ENCODE measurements at regions not wholly inside any gene's neighbourhood (a gene's known extent, or its start where the extent isn't known, plus 50 kb on each side); places are given as distances from the start of the nearest gene placed in this dataset.

DNA sequence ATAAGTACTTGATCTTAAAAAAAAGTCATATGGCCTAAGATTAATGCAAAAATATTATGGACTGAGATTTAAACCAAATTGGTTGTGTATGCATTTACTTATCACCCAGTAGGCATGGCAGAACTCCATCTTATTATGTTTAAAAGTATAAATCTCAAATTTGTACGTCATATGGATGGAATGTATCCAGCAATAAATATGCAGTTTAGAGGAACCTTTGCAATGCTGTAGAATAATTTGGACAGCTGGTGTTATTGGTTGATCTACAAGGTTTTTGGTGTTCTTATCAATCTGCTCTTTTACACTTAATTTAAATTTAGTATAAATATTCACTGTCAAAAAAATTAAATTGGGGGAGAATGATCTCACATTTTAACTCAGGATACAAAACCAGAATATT, 640.2 kb downstream of the SATB2 start:
- no peak for DNase-seq (ENCODE audit: low read depth in 2 of 2, low spot score in 1 of 2)

DNA sequence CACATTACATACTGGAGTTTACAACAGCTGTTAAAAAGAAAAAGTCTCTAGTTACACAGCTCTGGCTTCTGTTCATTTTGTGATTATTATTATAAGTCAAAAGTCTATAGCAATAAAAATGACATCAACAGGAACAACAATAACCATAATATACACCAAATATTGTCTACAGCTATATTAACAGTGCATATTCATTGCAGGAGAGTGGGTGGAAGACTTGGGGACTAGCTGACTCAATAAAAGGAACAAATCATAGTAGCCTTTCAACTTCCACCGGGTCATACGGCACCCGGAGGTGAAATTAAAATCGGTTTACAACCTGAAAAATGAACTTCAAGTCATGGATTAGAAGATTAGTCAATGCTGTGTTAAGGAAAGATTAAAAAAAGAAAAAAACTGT, 642.1 kb downstream of the SATB2 start:
- DNase-seq (ENCODE audit: low read depth in 2 of 2, low spot score in 1 of 2): no peak

DNA sequence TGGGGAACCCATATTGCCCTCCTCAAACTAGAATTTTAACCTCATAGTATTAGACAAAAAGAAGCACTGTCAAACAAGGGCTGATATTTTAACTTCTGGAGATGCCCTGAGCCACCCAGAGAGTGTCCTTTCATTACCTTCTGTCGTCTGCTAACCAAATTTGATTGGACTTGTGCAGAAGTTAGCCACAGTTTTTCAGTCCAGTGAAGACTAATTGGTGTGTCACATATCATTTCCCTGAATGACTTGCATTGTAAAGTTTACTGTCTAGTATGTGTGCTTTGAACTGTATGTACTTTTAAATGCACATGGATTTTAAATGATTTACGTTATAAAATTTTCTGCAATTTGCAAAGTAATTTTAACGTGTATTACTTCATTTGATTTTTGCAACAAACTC, 646.5 kb downstream of the SATB2 start:
- no peak for DNase-seq (ENCODE audit: low read depth in 2 of 2, low spot score in 1 of 2)

DNA sequence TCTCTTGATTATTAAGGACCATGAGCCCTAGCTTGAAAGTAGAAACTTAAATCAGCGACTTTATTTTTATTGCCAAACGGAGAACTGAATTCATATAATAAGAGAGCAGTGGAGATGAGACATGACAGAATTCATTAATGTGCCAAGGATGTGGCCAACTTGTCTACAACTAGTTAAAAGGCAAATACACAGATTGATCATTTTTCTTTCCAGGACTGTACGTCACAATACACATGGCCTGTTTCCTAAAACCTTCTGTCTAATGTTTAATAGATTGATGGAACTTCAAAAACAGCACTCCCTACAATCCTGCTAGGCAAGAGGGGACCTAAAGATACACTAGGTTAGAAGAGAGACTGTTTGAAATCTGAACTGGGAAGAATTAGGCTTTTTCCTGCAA, 647.8 kb downstream of the SATB2 start:
- DNase-seq (ENCODE audit: low read depth in 2 of 2, low spot score in 1 of 2): no peak

DNA sequence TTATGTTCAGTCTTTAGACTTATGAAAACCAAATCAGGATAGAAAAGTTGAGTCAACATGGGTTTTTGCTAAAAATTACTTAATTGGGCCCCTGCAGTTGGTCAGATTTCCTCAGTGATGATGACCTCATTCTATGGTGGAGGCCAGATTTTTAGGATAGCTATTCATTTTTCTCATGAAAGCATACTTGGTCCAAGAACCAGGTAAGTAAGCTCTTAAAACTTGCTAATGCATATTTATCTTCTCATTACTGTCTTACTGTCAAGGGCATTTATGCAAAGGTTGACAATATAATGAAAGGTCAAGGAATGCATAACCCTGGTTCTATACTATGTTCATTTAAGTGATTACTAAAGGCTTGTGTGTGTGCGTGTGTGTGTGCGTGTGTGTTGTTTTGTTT, 650.6 kb downstream of the SATB2 start:
- no peak for DNase-seq (ENCODE audit: low read depth in 2 of 2, low spot score in 1 of 2)

DNA sequence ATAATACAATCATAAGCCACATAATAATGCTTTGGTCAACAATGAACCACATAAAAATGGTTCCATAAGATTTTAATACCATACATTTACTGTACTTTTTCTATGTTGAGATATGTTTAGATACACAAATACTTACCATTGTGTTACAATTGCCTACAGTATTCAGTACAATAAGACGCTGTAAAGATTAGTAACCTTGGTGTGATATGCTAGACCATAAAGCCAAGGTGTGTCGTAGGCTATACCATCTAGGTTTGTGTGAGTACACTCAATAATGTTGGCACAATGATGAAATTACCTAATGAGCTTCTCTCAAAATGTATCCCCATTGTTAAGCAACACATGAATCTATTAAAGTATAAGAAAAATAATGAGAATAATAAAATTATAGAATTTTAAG, 662.3 kb downstream of the SATB2 start:
- no peak for DNase-seq (ENCODE audit: low read depth in 2 of 2, low spot score in 1 of 2)

DNA sequence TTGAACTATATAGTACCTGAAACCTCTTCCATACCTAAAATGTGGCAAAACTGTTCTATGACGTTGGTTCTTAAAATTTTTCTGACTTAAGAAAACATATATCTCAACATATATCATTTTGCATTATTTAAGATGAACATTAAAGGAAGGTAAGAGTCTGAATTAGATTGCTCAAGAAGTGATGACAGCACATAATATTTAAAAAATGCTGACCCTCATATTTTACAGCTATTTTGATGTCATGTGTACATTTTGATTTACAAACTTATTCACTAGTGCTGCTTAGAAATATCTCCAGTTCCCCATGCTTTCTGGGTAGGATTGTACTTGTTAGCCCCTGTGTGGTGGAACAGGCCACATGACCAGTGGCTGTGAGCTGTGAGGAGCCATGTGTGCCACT, 666.1 kb downstream of the SATB2 start:
- no peak for DNase-seq (ENCODE audit: low read depth in 2 of 2, low spot score in 1 of 2)

DNA sequence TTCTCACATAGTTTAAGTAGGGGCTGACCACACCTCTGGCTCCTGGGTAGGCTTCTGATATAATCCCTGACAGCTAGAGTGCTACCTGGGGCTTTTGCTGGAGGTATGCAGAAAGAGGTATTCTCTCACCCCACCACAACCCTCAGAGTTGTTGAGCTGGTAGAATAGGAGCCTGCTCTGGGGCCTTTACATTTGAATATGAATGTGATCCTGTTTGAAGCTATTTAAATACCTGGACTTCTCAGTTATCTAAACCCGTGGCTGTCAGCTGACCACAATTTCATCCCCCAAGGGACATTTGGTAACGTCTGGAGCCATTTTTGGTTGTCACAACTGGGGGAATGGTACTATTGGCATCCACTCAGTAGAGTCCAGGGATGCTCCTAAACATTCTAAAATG, 669.1 kb downstream of the SATB2 start:
- no peak for DNase-seq (ENCODE audit: low read depth in 2 of 2, low spot score in 1 of 2)

DNA sequence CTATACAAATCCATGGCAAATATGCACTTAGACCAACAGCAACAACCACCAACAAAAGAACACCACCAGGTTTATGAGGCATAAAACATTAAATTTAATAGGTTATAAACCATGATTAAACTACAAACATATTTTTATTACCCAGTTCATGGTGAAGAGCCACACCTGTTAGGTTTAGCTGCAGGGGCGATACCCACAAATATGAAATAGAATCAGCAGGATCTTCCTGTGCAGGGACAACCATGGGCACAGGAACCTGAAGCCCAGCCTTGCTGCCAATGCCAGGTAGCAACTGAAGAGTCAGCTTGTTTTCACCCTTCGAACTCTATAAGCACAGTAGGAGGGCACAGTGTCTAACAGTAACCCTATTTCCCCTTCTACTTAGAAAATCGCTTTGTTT, 675.0 kb downstream of the SATB2 start:
- no peak for DNase-seq (ENCODE audit: low read depth in 2 of 2, low spot score in 1 of 2)

DNA sequence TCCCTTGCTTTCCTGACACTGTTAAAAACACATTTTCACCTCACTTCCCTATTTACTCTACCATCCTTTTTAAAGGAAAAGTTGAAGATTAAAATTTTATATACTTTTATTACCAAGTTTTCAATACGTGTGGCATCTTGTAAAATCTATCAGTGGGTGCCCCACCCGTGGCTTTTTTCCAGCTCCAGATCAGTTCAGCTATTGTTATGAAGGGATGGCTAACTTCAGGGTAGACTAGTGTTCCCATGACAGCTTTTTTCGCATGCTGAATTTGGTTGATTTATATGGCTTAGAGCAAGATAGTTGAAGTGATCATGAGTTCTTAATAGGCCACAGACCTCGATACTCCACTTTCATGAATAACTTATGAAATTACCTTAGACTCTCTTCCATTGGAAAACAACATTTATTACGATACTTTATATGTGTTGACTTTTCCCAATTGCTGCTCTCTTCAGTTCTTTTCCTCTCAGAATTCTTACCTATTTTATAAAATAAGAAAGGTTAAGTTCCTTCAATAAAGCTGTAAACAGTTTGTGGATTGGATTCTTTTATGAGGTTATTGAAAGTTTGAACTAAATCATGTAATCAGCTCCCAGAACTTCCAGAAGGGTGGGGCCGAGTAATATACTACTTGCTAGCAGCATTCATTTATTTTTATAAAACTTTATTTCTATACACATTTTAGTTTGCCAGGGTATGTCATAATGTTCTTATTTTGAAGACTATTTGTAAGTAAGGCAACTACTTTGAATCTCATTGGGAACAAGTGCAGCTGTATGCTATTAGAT, 680.9 kb downstream of the SATB2 start:
- no peak for DNase-seq (ENCODE audit: low read depth in 2 of 2, low spot score in 1 of 2)

DNA sequence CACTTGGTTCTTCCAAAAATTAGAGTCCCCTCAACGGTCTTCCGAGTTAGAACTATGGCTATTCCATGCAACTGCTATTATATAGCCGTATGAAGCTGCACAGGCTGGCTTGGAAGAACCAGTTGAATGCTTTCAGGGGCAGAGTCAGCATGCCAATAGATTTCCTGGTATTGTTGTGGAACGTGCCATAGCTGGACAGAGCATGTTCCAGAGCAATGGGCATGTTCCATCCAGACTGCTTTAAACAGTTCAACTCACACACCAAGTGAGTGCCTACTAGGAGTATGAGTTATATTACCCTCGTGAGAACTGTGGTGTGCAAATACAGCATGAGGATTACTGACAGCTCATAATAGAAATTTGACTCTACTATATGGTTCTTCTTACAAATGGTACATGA, 682.0 kb downstream of the SATB2 start:
- DNase-seq (ENCODE audit: low read depth in 2 of 2, low spot score in 1 of 2): no peak

DNA sequence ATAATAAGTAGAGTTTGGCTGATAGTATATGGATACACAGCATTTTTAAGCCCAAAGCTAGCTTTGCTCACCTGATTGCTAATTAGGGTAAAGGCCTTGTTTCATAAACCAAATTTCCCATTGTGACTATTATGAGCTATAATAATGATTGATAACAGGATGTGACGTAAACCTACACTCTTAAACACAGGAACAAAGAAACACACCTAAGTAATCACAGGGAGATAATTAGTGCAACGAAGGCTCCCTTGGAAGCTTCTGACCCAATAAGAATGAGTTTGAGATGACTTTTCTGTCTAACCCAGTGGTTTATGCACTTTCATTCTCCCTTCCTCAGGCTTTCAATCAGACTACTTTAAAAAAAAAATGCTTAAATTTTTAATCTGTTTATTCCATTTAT, 683.2 kb downstream of the SATB2 start:
- no peak for DNase-seq (ENCODE audit: low read depth in 2 of 2, low spot score in 1 of 2)

DNA sequence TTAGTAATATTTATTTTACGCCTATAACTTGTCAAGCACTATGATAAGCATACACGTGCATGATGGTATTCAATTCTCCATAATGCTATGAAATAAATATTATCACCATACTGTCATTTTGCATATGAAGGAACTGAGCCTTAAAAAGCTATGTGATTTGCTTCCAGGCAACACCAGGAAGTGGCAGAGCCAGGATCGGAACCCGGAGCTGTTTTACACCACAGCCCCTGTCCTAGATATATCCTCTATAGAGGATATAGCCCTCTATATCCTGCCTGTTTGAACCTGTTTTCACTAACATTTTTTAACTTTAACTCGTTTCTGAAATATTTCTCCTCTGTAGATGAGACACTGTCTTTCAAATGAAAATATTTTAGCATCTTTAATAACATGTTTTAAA, 690.0 kb downstream of the SATB2 start:
- DNase-seq (ENCODE audit: low read depth in 2 of 2, low spot score in 1 of 2): no peak

DNA sequence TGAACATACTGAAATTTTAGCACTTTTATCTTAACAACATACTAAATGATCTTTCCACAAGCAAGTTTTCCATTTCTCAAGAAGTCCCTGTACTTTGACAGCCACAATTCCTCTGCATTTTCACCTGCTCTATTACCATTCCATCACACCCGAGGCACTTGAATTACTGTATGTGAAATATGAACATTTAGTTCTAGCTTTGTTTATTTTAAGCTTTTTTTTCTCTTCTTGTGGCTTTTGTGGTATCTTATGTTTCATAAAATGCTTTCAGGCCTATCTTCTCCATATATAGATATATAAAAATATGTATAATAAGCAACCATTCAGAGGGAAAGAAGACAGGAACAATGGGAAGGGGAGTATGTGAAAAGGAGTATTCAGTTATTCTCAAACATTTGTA, 693.9 kb downstream of the SATB2 start:
- no peak for DNase-seq (ENCODE audit: low read depth in 2 of 2, low spot score in 1 of 2)

DNA sequence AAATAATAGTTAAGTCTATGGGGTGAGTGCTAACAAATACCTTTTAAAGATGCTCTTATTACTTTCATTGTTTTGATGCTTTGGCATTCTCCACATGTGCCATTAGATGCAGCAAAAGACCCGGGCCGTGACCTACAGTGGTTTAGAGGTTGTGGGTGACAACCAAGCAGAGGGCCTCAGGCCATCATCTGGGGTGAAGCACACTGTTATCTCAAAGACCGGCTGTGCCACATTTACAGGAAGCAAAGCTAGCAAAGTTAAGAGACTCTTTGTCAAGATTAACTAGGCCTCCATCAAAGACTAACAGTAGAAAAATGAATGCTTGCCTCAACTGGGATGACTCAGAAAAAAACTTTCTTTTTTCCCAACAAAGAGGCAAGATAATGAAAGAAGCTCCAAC, 695.3 kb downstream of the SATB2 start:
- no peak for DNase-seq (ENCODE audit: low read depth in 2 of 2, low spot score in 1 of 2)

DNA sequence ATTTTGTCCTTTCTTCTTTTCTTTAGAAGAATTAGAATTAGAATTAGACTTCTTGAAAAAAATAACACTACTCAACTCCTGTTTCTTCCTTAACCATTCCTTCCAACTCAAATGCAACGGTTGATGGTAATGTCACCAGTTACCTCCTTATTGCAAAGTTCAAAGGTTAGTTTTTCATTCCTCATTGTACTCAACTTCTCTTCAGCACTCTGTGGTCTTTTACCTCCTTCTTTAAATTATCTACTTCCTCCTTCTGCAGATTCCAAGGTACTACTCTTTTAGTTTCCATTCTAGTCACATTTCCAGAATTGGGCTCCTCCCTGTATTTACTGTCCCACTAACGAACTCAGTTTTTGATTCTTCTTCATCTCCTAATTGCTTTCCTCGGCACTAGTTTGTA, 700.7 kb downstream of the SATB2 start:
- DNase-seq (ENCODE audit: low read depth in 2 of 2, low spot score in 1 of 2): no peak

DNA sequence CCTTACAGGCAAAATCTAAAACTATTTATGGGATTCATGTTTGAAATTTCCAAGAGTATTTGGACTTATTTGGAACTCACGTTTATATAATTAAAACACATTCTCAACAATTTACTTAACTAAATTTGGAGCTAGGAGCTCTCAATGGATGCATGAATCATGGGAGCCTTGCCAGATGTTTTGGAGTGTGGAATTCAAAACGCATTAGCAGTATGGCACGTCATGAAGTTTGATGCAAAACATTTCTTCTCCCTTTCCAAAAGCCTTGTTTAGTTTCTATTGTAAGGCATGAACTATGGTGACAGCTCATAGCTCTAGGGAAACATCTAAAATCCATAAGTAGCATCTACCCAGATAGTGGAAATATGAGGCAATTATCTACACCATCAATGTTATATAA, 701.6 kb downstream of the SATB2 start:
- DNase-seq (ENCODE audit: low read depth in 2 of 2, low spot score in 1 of 2): no peak

DNA sequence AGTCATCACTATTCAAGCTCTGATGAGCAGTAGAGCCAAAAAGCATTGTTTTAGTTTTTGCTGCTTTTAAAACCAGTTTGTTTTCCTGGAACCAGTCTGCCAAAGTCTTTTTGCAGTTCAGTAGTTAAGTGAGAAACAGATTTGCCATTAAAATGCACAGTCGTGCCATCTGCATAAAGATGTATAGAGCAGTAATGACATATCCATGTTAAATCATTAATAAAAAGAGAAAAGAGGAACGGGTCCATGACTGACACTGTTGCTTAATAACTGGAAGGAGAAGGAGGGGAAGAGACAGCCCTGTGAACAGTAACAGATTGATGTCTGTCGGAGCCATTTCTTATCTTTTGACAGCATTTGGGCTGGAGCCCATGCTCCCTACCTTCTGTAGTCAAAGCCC, 704.6 kb downstream of the SATB2 start:
- DNase-seq (ENCODE audit: low read depth in 2 of 2, low spot score in 1 of 2): no peak

DNA sequence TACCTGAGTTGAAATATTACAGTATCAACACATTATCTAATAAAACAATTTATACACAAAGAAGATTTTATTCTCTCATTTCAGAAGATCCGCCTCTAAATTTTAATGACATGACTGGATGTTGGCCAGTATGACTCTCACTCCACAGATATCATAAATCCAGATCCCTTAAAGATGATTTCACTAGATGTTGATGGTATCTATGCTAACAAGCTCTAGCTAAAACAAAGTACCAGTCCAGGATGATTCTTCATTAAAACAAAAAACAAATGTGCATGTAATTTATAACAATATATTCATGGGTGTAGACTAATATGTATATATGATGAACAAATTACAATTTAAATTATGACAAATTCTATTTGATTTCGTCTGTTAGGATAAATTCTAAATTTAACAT, 708.4 kb downstream of the SATB2 start:
- no peak for DNase-seq (ENCODE audit: low read depth in 2 of 2, low spot score in 1 of 2)

DNA sequence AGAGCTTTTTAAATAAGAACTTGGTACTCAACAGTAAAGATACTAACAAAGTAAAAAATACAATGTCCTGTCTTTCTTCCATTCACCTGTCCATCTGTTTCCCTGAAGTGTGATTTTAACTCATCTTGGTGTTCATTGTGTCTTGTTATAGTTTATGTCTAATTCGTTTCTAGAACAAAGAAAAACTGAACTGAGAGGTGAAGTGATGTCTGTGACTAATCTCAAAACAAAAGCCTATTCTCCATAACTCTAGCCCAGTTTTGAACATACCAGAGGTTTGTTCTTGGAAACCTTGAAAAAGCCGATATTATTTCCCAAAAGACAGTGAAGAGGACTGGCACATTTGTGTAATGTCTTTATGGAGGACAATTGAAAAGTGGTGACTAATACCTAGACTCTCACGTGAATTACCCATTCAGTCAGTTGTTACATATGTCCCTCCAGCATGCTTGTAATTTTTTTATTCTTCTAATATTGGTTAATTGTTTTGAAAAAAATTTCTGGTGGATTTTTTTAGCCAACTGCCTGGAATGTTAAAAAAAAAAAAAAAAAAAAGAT, 725.8 kb downstream of the SATB2 start:
- no peak for DNase-seq (ENCODE audit: low read depth in 2 of 2, low spot score in 1 of 2)

DNA sequence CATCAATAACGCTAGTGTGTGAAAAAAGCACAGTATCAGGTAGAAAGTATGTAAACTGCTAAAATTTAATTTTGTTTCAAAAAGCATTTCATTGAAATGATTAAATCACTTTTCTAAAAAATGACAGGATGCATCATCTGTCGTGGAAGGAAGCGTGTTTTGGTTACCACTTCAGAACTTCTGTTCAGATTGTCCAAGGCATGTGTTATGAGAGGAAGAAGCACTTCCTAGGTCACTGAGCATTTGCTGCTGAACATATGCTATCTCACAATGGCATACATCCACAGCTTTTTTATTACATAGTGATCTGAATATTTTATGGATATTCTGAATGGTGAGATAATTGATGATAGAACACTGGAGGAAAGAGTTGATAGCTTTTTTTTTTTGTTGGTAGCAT, 737.5 kb downstream of the SATB2 start:
- no peak for DNase-seq (ENCODE audit: low read depth in 2 of 2, low spot score in 1 of 2)

DNA sequence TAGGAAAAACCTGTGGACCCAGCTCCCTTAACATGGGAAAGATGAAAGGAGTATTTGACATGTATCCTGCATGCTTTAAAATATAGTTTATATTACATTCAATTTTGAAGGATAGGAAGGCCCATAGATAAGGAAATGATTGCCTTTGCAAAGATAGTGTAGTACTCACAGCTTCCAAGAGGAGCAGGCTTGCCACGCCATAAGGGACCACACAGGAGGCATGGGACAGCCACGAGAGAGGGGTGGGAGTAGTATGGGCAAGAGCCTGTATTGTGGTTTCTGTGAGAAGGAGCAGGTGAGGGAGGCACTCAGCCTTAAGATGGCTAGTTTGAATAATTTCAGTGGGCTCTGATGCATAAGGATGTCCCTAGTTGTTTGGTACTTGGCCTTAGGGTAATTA, 740.3 kb downstream of the SATB2 start:
- no peak for DNase-seq (ENCODE audit: low read depth in 2 of 2, low spot score in 1 of 2)

DNA sequence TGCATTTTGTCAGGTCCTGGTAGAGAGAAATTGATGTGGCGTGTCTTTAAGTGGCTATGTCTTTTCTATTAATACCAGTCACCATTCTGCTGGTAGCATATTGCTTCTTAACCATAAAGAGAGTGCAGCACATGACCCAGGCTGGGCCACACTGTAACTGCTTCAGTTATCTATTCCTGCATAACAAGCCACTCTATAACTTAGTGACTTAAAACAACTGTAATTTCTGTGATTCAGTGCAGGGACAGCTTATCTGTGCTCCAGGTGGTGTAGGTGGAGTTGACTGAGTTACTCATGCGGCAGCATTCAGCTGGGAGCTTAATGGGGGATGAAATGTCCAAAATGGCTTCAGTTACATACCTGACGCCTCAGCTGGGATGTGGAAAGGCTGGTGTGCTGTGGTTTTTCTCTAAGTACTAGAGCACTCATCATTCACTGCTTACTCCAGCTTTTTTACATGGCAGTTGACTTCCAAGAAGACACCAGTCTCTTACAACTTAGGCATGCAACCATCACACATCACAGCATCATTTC, 742.4 kb downstream of the SATB2 start:
- DNase-seq (ENCODE audit: low read depth in 2 of 2, low spot score in 1 of 2): no peak
